Mucosa of stomach (tissue), 1 donor: ENCODE measurements at regions not wholly inside any gene's neighbourhood (a gene's known extent, or its start where the extent isn't known, plus 50 kb on each side); places are given as distances from the start of the nearest gene placed in this dataset.
"Not testable (repeated sequence)": the region's sequence is repeated elsewhere in the genome, so short reads cannot be mapped to it uniquely, and the experiment has no call there.

Experiments used
- H3K27me3 ChIP-seq: one replicate; pipeline ENCODE4 v1.7.0; 2013; ENCODE audit warnings: mild to moderate bottlenecking, low read length; ENCODE audit not compliant: control insufficient read depth, insufficient read depth
- H3K36me3 ChIP-seq: one replicate; pipeline ENCODE4 v1.7.0; 2013; ENCODE audit warnings: low read length; ENCODE audit not compliant: control insufficient read depth, insufficient read depth
- H3K4me1 ChIP-seq: one replicate; pipeline ENCODE4 v1.7.0; 2013; ENCODE audit warnings: mild to moderate bottlenecking, low read length; ENCODE audit not compliant: control insufficient read depth, insufficient read depth
- H3K4me3 ChIP-seq: one replicate; pipeline ENCODE4 v1.7.0; 2013; ENCODE audit warnings: low read length
- H3K9ac ChIP-seq: one replicate; pipeline ENCODE4 v1.7.0; 2013; ENCODE audit warnings: mild to moderate bottlenecking, low read length, moderate library complexity
- H3K9me3 ChIP-seq: one replicate; pipeline ENCODE4 v1.7.0; 2013; ENCODE audit warnings: mild to moderate bottlenecking, low read length, moderate library complexity; ENCODE audit not compliant: control insufficient read depth
- donor health status: Pancreatic carcinoma.

GRCh38 chr1:222064388-222065211 is 322.7 kb upstream of the DUSP10 start:
- H3K27me3 ChIP-seq, result no peaks in the 10 kb centered on the region
- H3K4me1 ChIP-seq, result no peaks in the 10 kb centered on the region
- no peak overlapping the region for H3K4me3 ChIP-seq
- no peaks in the 10 kb centered on the region for H3K9me3 ChIP-seq
- no peak overlapping the region for H3K9ac ChIP-seq
- no peaks in the 10 kb centered on the region for H3K36me3 ChIP-seq

DNA sequence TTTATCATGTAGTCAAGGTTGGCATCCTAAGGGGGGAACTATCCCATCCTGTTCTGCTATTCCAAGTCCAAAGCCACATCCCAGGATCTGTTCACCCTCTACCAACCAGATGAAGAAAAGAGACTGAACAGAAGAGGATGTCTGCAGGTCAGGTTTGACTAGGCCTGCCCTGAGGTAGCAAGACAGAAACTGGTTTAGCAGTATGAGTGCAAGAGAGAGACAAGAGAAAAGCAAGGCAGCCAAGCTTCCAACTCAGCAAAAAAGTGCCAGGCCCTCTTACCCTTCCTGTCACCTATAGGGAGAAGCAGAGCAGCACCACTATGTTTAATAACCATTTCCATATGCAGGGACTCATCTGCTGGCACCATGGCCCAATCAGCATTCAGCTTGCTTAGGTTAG is 320.8 kb upstream of the DUSP10 start:
- Histone ChIP-seq H3K9me3 (no peaks in the 10 kb centered on the region), H3K4me1 (no peaks in the 10 kb centered on the region), H3K27me3 (no peaks in the 10 kb centered on the region), H3K4me3 (no peak overlapping the region), H3K36me3 (no peaks in the 10 kb centered on the region), H3K9ac (no peak overlapping the region)

GRCh38 chr1:222061711-222062359 is 319.9 kb upstream of the DUSP10 start:
- Histone ChIP-seq H3K9ac (no peak overlapping the region), H3K4me1 (no peaks in the 10 kb centered on the region), H3K36me3 (no peaks in the 10 kb centered on the region), H3K9me3 (no peaks in the 10 kb centered on the region), H3K4me3 (no peak overlapping the region), H3K27me3 (no peaks in the 10 kb centered on the region)

GRCh38 chr1:222060210-222060916 is 318.5 kb upstream of the DUSP10 start:
- Histone ChIP-seq H3K4me3 (no peak overlapping the region), H3K4me1 (no peaks in the 10 kb centered on the region), H3K36me3 (no peaks in the 10 kb centered on the region)

DNA sequence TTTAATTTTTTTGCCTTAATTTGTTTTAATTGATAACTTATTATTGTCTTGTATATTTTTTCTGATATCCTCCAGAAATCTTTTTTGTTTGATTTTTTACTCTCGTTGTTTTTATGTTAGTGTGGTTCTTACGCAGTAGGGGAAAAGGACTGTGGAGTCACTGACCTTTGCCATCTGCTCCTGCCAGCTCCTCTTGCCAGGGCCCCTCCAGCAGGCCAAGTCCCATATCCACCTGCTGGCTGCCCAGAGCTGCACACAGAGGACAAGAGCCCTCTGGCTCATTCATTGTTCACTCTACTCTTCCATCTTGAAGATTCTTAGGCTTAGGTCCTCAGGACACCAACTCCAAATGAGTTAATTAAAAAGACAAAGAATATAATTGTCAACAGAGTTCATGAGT is 316.4 kb upstream of the DUSP10 start:
- H3K4me3 ChIP-seq, result no peak overlapping the region
- H3K36me3 ChIP-seq, result no peaks in the 10 kb centered on the region
- H3K9ac ChIP-seq, result no peak overlapping the region
- no peaks in the 10 kb centered on the region for H3K4me1 ChIP-seq
- H3K9me3 ChIP-seq, result no peaks in the 10 kb centered on the region
- no peaks in the 10 kb centered on the region for H3K27me3 ChIP-seq

More at GRCh38 chr1:222060210-222060916, 318.5 kb upstream of the DUSP10 start:
- no peaks in the 10 kb centered on the region for H3K9me3 ChIP-seq
- no peaks in the 10 kb centered on the region for H3K27me3 ChIP-seq
- no peak overlapping the region for H3K9ac ChIP-seq

DNA sequence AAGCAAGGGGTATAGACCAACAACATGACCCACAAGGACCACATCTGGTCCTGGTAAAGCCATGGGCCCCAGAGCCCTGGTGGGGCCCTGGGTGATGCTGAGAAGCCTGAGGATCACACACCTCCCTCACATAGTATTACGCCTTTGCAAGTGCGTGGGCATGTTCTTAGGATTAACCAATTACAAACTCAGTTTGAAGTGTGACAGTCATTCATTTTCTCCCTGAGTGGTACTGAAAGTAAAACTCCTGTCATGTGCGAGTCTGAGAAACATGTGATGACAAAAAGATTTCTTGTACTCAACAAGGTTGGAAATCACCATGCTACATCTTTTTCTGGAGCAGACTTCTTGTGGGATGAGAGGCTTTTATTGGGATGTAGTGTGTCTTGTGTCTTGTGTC is 315.3 kb upstream of the DUSP10 start:
- H3K4me3 ChIP-seq, result no peak overlapping the region
- H3K27me3 ChIP-seq, result no peaks in the 10 kb centered on the region
- H3K4me1 ChIP-seq, result no peaks in the 10 kb centered on the region
- H3K9me3 ChIP-seq, result no peaks in the 10 kb centered on the region
- H3K9ac ChIP-seq, result no peak overlapping the region
- H3K36me3 ChIP-seq, result no peaks in the 10 kb centered on the region

DNA sequence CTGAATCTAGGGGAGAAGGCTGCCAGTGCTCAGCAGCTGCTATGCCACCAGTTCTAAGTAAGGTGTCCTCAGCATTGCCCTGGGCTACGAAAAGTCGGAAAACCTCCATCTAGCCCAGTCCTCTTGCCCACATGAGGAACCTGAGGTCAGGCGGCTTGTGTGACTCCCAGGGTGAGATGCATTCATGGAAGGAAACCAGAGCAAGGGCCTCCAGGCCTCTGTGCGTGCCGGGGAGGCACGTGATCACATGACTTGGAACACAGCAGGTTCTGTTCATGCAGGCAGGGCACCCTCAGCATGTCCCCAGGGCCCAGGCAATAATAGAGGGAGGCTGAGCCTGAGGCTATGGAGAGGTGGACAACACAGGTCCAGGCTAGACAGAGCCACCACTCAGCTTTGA is 312.5 kb upstream of the DUSP10 start:
- no peak overlapping the region for H3K4me3 ChIP-seq
- no peaks in the 10 kb centered on the region for H3K4me1 ChIP-seq
- no peak overlapping the region for H3K9ac ChIP-seq
- H3K36me3 ChIP-seq, result no peaks in the 10 kb centered on the region
- no peaks in the 10 kb centered on the region for H3K9me3 ChIP-seq
- H3K27me3 ChIP-seq, result no peaks in the 10 kb centered on the region

DNA sequence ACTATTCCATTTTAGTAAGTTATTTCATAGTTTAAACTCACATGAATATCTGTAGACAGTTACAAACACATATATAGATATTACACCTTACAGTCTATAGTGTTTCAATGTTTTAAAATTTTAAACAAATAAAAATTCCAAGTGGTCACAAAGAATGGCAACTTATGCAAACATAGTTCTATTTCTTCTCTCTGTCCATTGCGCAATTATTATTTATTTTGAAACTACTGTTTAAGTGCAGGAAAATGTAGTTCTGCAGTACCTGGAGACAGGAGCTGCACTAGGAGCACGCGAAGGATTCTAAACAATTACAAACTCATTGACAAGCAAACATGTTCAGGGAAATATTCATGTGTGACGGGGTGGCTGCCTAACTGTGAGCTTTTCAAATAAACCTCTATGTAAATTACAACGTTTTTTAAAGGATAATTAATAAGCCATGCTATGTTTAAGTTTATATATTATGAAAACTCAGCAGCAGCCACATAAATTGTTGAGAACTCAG is 312.0 kb upstream of the DUSP10 start:
- Histone ChIP-seq H3K4me3 (no peak overlapping the region), H3K27me3 (no peaks in the 10 kb centered on the region), H3K36me3 (no peaks in the 10 kb centered on the region), H3K9me3 (no peaks in the 10 kb centered on the region), H3K9ac (no peak overlapping the region), H3K4me1 (no peaks in the 10 kb centered on the region)

DNA sequence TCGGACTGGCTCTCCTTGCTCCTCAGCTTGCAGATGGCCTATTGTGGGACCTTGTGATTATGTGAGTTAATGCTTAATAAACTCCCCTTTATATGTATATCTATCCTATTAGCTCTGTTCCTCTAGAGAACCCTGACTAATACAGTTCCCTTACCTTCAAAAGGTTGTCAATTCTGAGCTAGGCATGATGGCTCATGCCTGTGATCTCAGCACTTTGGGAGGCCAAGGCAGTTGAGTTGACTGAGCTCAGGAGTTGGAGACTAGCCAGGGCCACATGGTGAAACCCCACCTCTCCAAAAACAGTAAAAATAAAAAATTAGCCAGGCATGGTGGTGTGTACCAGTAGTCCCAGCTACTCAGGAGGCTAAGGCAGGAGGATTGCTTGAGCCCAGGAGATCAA is 309.4 kb upstream of the DUSP10 start:
- H3K9me3 ChIP-seq, H3K27me3 ChIP-seq, H3K4me3 ChIP-seq, H3K4me1 ChIP-seq, H3K9ac ChIP-seq, H3K36me3 ChIP-seq: not testable (repeated sequence)

- H3K9me3 ChIP-seq, H3K36me3 ChIP-seq, H3K9ac ChIP-seq, H3K27me3 ChIP-seq, H3K4me3 ChIP-seq, H3K4me1 ChIP-seq: not testable (repeated sequence)
Observed at GRCh38 chr1:222049661-222050060, 307.8 kb upstream of the DUSP10 start.

DNA sequence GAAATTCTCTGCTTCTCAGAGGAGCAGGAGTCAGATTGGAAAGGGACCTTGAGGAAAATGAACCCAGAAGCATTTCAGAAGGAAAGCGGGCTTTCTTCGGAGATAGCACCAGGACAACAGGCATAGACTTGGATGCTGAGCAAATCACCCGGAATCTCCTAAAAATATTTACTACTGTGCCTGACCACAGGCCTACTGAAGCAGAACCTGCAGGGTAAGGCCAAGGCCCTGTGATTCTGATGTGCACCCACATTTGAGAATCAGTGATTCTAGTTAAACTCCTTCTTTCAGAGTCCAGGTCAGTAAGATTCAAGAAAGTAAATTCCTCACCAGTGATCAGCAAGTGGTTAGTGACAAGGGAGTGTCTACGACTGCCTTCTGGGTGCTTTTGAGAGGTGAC is 307.3 kb upstream of the DUSP10 start:
- Histone ChIP-seq H3K36me3 (no peaks in the 10 kb centered on the region), H3K27me3 (no peaks in the 10 kb centered on the region), H3K9ac (no peak overlapping the region), H3K9me3 (no peaks in the 10 kb centered on the region), H3K4me1 (no peaks in the 10 kb centered on the region), H3K4me3 (no peak overlapping the region)

DNA sequence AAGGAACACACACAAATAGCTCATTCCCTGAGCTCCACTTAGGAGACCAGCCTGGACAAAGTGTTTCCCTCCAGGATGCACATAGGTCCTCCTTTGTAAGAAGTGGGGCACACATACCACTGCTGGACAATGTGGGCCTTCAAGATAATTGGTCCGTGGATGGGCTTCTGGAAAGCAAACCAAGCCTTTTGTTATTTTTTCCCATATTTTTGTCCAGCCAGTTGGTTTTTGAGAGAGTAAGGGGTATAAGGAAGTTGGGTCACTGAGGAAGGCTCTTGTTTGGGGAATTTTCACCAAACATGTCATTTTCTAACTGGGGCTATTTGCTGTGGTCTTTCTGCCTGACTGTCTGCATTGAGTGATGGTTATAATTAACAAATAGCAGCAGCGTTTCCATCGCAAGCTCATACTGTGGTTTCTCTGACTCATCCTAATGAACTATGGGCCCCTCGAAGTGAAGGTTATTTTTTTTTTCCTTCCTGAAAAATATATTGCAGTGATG is 306.3 kb upstream of the DUSP10 start:
- no peaks in the 10 kb centered on the region for H3K9me3 ChIP-seq
- no peaks in the 10 kb centered on the region for H3K27me3 ChIP-seq
- no peak overlapping the region for H3K9ac ChIP-seq
- no peak overlapping the region for H3K4me3 ChIP-seq
- no peaks in the 10 kb centered on the region for H3K36me3 ChIP-seq
- H3K4me1 ChIP-seq, result no peaks in the 10 kb centered on the region
